PC-9 (cell line): ENCODE measurements at regions not wholly inside any gene's neighbourhood (a gene's known extent, or its start where the extent isn't known, plus 50 kb on each side); places are given as distances from the start of the nearest gene placed in this dataset.

ENCODE experiments used
- CTCF ChIP-seq: fragments of 200-600 bp; sonication (generic); conservative IDR thresholded peaks from 2 replicates; pipeline ENCODE4 v1.6.1; 2017; ENCODE audit warnings: mixed run types, antibody characterized with exemption, mild to moderate bottlenecking, moderate library complexity
- EZH2 ChIP-seq: fragments of 200-600 bp; sonication (generic); IDR thresholded peaks from 2 replicates; pipeline ENCODE4 v1.8.0; 2017; ENCODE audit warnings: antibody characterized with exemption, low read depth

GRCh38 chr9:23379842-23380241 lies 446.2 kb downstream of the ELAVL2 start:
- no peak for TF ChIP-seq CTCF
- no peak for TF ChIP-seq EZH2
